HT-29 (cell line): ENCODE measurements at regions not wholly inside any gene's neighbourhood (a gene's known extent, or its start where the extent isn't known, plus 50 kb on each side); places are given as distances from the start of the nearest gene placed in this dataset.
"Not testable (repeated sequence)": the region's sequence is repeated elsewhere in the genome, so short reads cannot be mapped to it uniquely, and the experiment has no call there.

Experiments
- DNase-seq: peaks from one replicate; pipeline ENCODE4 v3.0.0-alpha.2; 2015; ENCODE audit warnings: low spot score

DNA sequence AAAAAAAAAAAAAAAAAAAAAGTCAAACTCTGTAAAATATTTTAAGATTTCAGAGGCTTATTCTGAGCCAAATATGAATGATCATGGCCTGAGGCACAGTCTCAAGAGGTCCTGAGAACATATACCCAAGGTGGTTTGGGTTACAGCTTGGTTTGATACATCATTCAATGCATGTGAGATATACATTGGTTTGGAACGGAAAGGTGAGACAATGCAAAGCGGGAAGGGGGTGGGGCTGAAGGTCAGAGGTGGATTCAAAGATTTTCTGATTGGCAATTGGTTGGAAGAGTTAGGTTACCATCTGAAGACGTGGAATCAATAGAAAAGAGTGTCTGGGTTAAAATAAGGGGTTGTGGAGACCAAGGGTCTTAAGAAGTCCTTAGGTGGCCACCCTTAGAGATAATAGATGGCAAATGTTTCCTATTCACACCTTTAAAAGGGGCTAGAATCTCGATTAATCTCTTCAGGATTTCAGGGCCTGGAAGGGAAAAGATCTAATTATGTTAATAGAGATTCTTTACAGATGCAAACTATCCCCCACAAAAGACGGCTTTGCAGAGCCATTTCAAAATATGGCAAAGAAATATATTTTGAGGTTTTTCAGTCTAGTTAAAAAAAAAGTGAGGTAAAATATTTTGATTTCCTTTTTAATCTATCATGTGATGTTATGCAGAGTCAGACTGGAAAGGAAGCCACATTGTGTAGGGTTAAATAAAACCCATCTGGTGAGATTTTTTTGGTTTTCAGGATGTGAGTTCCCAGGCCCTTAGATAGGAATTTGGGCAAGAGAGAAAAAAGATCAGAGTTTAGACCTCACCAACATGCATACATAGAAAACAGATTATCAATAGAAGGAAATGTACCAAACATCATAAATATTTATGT is 173.8 kb upstream of the CNOT2 start:
- no peak for DNase-seq

DNA sequence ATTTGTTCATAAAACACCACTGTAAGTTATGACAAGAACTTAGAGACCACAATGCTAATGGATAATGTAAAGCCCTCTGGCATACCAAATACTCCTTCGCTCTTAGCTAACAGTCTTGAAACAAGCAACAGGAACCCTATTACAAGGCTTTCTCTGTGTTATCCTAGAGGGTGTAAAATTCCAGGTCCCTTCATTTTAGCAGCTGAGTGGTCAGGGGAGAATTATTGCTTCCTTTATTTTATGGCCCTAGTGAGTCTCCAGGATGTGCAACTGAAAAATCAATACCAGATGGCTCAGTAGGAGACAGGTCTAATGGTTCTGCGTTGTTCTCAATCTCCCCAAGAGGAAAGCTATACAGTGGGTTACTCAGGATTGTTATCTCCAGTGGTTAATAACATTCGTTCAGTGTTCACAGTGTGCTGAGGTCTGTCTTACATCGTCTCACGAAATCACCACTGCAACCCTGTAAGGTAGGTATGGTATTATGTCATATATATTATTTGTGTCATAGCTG is 172.7 kb upstream of the CNOT2 start:
- DNase-seq, result no peak

DNA sequence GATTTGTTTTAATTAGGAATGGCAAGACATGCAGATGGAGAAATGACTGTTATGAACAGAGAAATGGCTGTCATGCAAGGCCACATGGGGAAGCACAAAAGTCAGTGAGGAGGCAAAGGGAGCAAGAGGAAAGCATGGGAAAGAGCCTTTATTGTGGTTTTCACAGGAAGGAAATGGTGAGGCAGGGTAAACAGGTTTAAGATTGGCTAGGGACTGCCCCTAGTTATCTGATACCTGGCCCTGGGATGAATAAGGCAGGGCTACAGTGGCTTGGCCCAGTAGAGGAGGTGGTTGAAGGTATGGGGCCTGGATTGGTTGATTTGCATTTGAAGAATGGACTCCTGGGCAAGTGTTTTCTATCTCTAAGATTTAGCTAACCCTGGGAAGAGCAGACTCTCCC is 168.7 kb upstream of the CNOT2 start:
- no peak for DNase-seq

DNA sequence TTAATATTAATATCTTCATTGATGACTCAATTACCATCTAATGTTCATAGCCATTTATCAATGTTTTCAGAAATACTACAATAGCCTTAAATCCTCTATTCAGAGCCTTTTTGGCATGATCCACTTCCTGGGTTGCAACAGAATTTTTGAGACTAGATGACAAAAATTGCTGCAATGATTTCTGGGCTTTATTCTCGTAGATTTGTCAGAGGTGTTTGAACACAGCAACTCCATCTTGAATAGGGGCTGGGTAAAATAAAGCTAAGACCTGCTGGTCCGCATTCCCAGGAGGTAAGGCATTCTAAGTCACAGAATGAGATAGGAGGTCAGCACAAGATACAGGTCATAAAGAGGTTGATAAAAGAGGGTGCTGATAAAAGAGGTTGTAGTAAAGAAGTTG is 165.8 kb upstream of the CNOT2 start:
- DNase-seq, result no peak

DNA sequence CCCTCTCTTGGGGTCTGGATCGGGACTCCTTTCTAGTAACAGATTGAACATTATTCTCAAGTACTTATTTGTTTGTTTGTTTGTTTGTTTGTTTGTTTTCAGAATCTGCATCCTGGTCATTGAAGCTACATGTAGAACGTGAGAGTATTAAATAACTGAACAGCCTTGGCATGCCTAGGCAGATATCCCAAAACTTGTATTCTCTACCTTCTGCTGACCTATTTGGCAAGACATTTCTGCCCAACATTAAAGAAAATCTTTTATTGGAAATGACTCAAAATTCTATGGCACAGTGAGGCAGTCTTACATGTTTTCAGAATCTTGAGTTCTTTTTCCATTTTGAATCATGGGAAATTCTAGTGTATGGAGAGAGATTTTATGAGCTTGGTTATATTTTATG is 165.1 kb upstream of the CNOT2 start:
- no peak for DNase-seq

DNA sequence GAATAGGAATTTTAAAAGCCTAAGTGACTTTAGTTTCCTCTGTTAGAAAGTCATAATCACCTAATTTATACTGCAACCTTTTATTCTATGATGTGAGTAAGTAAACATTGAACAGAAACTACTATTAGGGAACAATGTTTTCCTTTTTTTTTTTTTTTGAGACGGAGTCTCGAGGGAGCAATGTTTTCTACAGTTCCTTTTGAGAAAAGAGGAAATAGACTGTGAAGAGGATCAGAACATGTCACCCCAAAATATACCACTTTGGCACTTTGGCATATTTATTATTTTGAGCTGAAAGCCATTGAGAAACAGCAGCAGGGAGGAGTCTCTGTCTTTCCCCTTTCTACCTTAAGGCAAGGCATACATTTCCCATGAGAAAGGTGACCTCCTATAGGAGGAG is 162.7 kb upstream of the CNOT2 start:
- DNase-seq, result no peak

DNA sequence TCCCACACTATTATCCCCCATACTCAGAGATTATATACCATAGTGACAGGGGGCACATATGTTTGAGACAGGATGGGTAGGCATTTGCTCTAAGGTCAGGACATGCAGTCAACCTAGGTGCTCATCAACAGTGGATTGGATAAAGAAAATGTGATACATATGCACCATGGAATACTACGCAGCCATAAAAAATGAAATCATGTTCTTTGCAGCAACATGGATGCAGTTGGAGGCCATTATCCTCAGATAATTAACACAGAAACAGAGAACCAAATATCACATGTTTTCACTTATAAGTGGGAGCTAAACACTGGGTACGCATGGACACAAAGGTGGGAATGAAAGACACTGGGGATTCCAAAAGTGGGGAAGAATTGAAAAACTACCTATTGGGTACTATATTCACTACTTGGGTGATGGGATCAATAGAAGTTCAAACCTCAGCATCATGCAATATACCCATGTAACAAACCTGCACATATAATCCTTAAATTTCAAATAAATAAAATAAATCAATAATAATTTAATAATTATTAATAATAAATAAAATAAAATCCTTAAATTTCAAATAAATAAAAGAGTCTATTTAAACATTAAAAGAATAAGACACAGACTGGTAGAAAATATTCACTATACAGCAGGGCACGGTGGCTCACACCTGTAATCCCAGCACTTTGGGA is 160.1 kb upstream of the CNOT2 start:
- no peak for DNase-seq

DNA sequence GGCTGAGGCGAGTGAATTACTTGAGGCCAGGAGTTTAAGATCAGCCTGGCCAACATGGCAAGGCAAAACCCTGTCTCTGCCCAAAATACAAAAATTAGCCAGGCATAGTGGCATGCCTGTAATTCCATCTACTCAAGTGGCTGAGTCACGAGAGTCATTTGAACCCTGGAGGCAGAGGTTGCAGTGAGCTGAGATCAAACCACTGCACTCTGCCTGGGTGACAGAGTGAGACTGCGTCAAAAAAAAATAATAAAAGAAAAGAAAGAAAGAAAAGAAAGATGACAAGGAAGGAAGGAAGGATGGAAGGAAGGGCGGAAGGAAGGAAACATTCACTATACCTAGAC is 159.6 kb upstream of the CNOT2 start:
- no peak for DNase-seq

DNA sequence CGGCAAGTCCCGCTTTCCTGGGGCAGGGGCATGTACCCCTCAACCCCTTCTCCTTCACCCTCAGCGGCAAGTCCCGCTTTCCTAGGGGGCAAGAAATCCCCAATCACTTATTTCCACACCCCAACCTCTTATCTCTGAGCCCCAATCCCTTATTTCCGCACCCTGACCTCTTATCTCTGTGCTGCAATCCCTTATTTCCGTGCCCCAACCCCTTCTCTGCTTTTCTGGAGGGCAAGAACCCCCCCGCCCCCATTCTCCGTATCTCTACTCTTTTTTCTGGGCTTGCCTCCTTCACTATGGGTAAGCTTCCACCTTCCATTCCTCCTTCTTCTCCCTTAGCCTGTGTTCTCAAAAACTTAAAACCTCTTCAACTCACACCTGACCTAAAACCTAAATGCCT is 156.9 kb upstream of the CNOT2 start:
- DNase-seq, result not testable (repeated sequence)

DNA sequence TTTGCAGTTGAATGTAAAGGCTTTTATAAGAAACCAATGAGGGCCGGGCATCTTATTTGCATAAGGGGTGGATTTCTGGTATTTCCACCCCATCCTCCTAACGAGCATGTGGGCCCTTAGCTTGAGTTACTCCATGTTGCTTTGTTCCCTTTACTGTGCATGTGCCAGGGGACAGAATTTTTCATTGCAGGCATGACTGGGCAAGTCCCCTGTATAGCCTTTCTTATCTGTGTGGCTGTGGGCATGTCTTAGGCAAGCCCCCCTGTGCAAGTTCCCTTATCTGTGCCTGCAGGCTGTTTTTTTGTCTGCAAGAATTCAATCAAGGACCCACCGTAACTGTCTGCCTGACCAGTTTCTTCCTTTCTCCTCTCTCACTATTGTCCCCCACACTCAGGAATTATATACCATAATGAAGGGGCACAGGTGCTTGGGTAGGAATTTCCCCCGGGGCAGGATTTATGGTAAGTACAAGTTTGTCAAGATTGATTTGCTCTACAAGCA is 152.2 kb upstream of the CNOT2 start:
- DNase-seq, result no peak

DNA sequence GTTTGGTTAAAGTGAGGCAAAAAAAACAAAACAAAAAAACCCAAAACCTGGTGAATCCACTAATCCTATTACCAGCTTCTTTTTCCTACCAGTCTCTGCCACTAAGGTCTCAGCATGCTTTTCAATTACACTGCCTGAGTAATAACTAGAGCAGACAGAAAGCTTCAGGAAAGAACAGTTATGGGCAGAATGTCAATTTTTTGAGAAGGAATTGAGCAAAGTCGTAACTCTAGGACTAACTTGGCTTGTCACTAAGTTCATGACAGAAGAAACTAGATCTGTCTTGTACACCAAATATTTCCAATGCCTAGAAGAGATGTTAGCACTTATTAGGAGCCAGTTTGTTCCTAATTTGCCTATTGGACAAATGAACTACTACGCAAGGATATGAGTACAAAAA is 148.8 kb upstream of the CNOT2 start:
- no peak for DNase-seq

DNA sequence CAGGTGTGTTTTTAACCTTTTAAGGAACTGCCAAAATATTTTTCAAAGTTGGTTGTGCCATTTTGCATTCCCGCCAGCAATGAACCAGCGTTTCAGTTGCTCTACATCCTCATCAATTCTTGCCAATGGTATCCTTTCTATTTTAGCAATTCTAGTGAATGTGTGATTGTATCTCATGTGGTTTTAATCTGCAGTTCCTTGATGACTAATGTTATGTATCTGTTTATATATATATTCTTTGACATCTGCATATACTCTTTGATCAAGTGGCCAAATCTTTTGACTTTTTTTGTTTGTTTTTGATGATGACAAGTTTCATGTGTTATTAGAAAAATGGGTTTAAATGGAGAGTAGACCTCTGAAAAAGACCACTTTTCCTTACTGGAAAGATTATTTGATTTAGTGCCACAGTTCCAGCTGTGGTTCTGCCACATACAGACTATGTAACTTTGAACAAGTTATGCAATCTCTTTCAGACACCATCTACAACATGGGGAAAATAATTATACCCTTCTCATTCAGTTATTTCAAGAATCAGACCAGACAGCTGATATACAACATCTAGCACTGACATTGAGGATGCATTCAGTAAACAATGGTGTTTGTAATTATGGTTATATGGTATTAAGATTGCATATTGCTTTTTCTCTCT is 146.3 kb upstream of the CNOT2 start:
- DNase-seq, result no peak

DNA sequence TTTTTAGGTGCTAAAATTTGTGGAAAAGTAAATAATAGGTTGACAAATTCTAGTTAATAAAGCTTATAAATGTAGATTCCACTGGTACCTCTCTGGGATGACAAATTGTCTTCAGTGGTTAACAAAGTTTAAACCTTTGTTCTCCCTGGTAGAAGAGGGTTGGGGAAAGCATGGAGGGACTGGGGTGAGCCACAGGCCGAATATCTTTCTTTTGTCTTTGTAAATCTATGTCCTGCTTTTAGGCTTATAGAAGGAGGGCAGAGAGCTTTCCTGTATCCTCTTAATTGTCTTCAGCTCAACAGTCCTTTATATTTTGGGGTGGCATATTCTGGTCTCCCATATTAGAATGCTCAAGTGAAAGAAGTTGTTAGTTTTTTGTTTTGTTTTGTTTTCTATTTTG is 142.2 kb upstream of the CNOT2 start:
- no peak for DNase-seq

DNA sequence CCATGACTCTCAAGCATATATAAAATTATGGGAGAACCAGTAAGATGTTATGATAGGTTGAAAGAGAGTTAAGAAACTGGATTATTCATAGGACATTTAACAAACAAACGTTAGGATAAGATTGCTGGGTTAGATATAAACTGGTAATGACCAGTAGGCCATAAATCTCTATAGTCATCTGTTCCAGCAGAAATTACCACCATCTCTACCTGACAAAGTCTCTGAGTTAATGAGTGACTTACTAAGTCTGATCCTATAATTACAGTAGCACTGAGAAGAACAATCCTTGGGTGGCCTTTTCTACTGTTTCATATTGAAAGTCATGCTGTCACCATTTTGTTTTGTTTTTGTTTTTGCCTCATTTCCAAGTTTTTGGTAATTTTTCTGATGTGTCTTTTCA is 136.9 kb upstream of the CNOT2 start:
- peak; percentile 29 for DNase-seq

DNA sequence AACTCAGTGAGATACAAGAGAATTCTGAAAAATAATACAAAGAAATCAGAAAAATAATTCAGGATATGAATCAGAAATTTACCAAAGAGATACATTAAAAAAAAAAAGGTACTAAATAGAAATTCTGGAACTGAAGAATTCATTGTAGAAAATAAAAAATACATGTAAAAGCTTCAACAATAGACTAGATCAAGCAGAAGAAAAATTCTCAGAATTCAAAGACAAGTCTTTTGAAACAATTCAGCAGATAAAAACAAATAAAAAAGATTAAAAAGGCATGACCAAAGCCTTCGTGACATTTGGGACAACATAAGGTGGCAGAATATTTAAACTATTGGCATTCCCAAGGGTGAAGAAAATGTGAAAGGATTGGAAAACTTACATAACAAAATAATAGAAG is 133.1 kb upstream of the CNOT2 start:
- no peak for DNase-seq

DNA sequence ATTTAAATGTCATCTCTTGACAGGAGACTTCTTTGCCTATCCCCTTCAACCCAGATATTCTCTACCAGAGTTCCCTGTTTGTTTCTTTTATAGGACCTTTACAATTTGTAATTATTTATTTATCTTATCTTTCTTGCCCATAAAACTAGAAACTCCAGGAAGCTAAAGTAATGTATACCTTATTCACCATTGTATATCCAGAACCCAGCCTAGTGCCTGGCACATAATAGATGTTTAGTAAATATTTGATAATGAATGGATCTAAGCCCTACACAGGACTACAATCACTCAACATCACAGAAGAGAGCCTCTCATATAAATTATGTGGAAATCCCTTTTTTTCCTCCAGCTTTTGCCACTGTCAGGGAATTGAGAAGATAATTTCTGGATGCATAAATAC is 125.6 kb upstream of the CNOT2 start:
- DNase-seq, result no peak

DNA sequence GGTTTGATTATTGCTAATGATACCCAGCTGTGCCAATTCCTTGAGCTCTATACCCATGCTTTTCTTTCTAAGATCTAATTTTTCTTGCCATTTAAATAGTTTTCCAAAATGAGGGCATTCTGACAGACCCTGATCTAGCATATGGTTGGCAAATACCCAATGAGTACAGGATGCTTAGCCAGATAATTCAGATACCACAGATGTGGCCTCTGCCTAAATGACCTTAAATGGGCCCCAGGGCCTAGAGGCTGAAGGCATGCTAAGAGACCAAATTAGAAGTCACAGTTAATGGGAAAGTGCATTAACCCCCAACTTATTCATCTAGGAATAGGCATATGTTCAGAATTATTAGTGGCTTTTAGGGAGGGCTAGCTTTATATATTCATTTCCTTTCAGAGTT is 122.3 kb upstream of the CNOT2 start:
- DNase-seq, result no peak

DNA sequence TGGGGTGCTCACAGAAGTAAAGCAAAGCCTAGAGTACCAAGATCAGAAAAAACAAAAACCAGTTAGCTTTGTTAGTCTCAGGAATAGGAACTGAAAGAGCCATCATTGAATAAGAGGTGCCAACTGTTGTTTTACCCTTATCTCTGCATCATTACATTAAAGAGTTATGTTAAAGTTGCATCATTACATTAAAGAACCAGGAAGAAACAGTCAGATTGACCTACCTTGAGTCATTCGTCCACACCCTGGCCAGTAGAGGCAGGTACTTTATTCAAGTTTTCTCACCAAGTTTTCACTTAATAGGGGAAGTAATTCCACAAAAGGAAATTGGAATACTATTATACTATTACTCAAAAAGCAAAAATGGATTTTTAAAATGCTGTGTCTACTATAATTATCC is 121.7 kb upstream of the CNOT2 start:
- DNase-seq, result peak; percentile 38

DNA sequence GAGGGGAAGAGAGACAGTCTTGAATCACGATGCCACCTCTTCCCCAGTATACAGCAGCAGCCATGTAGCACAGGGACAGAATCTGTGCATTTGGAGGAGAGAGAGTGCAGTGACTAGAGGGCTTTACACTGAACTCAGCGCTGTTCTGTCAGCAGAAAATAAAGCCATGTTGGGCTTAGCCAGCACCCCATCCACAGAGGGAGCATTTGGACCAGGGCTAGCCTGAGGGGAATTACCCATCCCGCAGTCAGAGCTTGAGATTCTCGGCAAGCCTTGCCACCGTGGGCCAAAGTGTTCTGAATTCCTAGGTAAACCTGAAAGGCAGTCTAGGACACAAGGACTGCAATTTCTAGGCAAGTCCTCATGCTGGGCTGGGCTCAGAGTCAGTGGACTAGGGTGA is 120.4 kb upstream of the CNOT2 start:
- no peak for DNase-seq

DNA sequence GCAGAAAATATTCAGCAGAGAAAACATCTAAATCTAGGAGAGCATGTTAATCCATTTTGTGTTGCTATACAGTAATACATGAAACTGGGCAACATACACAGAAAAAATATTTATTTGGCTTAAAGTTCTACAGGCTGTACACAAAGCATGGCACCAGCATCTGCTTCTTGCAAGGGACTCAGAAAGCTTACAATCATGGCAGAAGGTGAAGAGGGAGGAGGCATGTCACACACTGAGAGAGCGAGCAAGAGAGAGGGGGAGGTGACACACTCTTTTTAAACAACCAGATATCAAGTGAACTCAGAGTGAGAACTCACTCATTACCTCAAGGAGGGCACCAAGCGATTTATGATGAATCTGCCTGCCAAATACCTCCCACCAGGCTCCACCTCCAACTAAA is 94.2 kb upstream of the CNOT2 start:
- no peak for DNase-seq

DNA sequence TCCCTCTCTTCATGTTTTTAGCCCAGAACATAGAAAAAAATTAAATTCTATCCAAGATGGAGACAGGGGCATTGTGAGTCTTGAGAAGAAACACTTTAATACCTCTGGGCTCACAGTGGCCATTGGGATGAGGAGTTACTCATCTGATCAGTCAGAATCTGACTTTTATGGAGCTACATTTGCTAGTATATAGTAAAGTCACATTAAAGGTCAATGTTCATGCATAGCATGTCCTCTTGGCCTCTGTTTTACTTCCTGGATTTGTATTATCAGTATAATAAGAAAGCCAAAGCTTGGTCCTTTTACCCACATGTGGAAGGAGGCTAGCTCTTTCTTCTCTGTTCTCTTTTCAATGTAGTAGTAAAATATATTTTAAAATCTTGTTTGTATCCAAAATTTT is 93.6 kb upstream of the CNOT2 start:
- no peak for DNase-seq

DNA sequence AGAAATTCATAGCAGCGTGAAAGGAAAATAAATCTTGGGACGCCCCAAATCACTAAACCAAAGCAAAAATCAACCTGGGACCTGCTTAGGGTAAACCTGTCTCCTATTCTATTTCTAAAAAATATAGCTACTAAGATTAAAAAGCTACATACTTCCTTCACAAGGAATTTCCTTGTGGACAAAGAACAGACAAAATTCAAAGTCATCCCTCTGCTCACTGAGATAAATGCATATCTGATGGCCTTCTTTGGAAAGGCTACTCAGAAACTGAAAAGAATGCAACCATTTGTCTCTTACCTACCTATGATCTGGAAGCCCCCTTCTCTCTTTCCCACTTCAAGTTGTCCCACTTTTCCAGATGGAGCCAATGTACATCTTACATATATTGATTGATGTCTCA is 93.0 kb upstream of the CNOT2 start:
- no peak for DNase-seq

DNA sequence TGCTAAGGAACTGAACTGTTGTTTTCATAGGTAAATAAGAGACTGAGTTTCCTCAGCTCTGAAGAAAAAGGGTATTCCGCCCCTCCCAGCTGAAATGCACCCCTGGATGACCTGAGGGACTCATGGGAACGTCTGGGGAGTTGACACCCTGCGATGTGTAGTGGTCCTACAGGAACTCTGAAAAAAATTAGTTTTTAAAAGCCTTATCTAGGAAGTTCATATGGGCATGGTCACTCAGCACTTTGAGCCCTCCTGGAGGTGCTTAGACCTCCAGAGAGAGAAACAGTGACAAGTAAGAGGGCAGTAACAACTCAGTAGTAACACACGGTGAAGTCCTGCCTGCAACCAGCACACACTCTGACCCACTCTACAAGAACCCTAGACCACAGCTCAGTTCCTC is 91.2 kb upstream of the CNOT2 start:
- no peak for DNase-seq
